SK-N-SH (cell line): ENCODE measurements at regions not wholly inside any gene's neighbourhood (a gene's known extent, or its start where the extent isn't known, plus 50 kb on each side); places are given as distances from the start of the nearest gene placed in this dataset.

Experiments used
- POLR2AphosphoS5 ChIP-seq: IDR thresholded peaks from 2 replicates; pipeline ENCODE4 v1.6.1; 2012; ENCODE audit warnings: low read depth, low read length
- SIN3A ChIP-seq: IDR thresholded peaks from 2 replicates; pipeline ENCODE4 v1.6.1; 2012; ENCODE audit warnings: low read depth, mild to moderate bottlenecking, low read length, moderate library complexity, borderline replicate concordance
- TF ChIP-seq, protein P1 (sequence below): fragments of 200-600 bp; sonication (generic); IDR thresholded peaks from 2 replicates; pipeline ENCODE4 v1.6.1; 2017; ENCODE audit warnings: antibody characterized with exemption, mild to moderate bottlenecking, moderate library complexity

GRCh38 chr18:6495536-6495935 lies 80.8 kb upstream of the L3MBTL4 start:
- TF ChIP-seq, protein P1, sequence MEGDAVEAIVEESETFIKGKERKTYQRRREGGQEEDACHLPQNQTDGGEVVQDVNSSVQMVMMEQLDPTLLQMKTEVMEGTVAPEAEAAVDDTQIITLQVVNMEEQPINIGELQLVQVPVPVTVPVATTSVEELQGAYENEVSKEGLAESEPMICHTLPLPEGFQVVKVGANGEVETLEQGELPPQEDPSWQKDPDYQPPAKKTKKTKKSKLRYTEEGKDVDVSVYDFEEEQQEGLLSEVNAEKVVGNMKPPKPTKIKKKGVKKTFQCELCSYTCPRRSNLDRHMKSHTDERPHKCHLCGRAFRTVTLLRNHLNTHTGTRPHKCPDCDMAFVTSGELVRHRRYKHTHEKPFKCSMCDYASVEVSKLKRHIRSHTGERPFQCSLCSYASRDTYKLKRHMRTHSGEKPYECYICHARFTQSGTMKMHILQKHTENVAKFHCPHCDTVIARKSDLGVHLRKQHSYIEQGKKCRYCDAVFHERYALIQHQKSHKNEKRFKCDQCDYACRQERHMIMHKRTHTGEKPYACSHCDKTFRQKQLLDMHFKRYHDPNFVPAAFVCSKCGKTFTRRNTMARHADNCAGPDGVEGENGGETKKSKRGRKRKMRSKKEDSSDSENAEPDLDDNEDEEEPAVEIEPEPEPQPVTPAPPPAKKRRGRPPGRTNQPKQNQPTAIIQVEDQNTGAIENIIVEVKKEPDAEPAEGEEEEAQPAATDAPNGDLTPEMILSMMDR, result no peak
- TF ChIP-seq POLR2AphosphoS5 (no peak), SIN3A (no peak)
